Neural progenitor cell (in vitro differentiated cells): ENCODE measurements at regions not wholly inside any gene's neighbourhood (a gene's known extent, or its start where the extent isn't known, plus 50 kb on each side); places are given as distances from the start of the nearest gene placed in this dataset.

Experiments used
- DNase-seq: peaks from one replicate; pipeline ENCODE4 v3.0.0-alpha.2; 2016; ENCODE audit warnings: low spot score
- H2AFZ ChIP-seq: fragments of 200-600 bp; sonication (generic); replicated peaks from 2 replicates; pipeline ENCODE4 v1.6.1; 2016; ENCODE audit warnings: antibody characterized with exemption
- H3F3A ChIP-seq: fragments of 200-600 bp; sonication (generic); 2 replicates; pipeline ENCODE4 v1.6.1; 2016; ENCODE audit warnings: antibody characterized with exemption, low read depth
- H3K27ac ChIP-seq: fragments of 200-600 bp; sonication (generic); 2 replicates; pipeline ENCODE4 v1.5.1; 2016; ENCODE audit warnings: mild to moderate bottlenecking
- H3K27me3 ChIP-seq: fragments of 200-600 bp; sonication (generic); 2 replicates; pipeline ENCODE4 v1.6.1; 2016; ENCODE audit warnings: mild to moderate bottlenecking, moderate library complexity
- H3K36me3 ChIP-seq: fragments of 200-600 bp; sonication (generic); 2 replicates; pipeline ENCODE4 v1.5.1; 2016
- H3K4me1 ChIP-seq: fragments of 200-600 bp; sonication (generic); 2 replicates; pipeline ENCODE4 v1.6.1; 2016; ENCODE audit warnings: mixed run types
- H3K4me2 ChIP-seq: fragments of 200-600 bp; sonication (generic); 2 replicates; pipeline ENCODE4 v1.6.1; 2016
- H3K4me3 ChIP-seq: fragments of 200-600 bp; sonication (generic); 2 replicates; pipeline ENCODE4 v1.5.1; 2016
- H3K79me2 ChIP-seq: fragments of 200-600 bp; sonication (generic); 2 replicates; pipeline ENCODE4 v1.6.1; 2016; ENCODE audit warnings: low read depth
- H3K9ac ChIP-seq: fragments of 200-600 bp; sonication (generic); 2 replicates; pipeline ENCODE4 v1.6.1; 2016
- H3K9me3 ChIP-seq: fragments of 200-600 bp; sonication (generic); 2 replicates; pipeline ENCODE4 v1.5.1; 2016; ENCODE audit warnings: low read depth
- H4K20me1 ChIP-seq: fragments of 200-600 bp; sonication (generic); 2 replicates; pipeline ENCODE4 v1.6.1; 2016; ENCODE audit warnings: low read depth
- H3K27ac Mint-ChIP-seq: 3 replicates; pipeline ENCODE4 v1.8.0; 2021; ENCODE audit warnings: mixed read lengths
- H3K27me3 Mint-ChIP-seq: 2 replicates; pipeline ENCODE4 v1.8.0; 2022; ENCODE audit warnings: low read depth, mild to moderate bottlenecking, inconsistent platforms, moderate library complexity, mixed read lengths; ENCODE audit not compliant: insufficient read depth
- H3K36me3 Mint-ChIP-seq: 3 replicates; pipeline ENCODE4 v1.8.0; 2021; ENCODE audit warnings: mixed read lengths
- H3K4me1 Mint-ChIP-seq: 3 replicates; pipeline ENCODE4 v1.8.0; 2021; ENCODE audit warnings: mixed read lengths
- H3K4me3 Mint-ChIP-seq: 3 replicates; pipeline ENCODE4 v1.8.0; 2021; ENCODE audit warnings: mild to moderate bottlenecking, moderate library complexity, mixed read lengths
- H3K9me3 Mint-ChIP-seq: 3 replicates; pipeline ENCODE4 v1.8.0; 2020; ENCODE audit warnings: mixed read lengths
- EZH2 ChIP-seq: fragments of 200-600 bp; sonication (generic); IDR thresholded peaks from 2 replicates; pipeline ENCODE4 v1.6.1; 2017; ENCODE audit warnings: antibody characterized with exemption, mild to moderate bottlenecking, moderate library complexity
- EZH2phosphoT487 ChIP-seq: fragments of 200-600 bp; sonication (generic); IDR thresholded peaks from 2 replicates; pipeline ENCODE4 v1.6.1; 2017; ENCODE audit warnings: antibody characterized with exemption
- TF ChIP-seq, protein P1 (sequence below): fragments of 200-600 bp; sonication (generic); IDR thresholded peaks from 2 replicates; pipeline ENCODE4 v1.5.1; 2017; ENCODE audit warnings: antibody characterized with exemption, mild to moderate bottlenecking

- no peak overlapping the region for H3K4me3 ChIP-seq
- H3K36me3 ChIP-seq, result no peaks in the 10 kb centered on the region
- H3K27me3 Mint-ChIP-seq, result no peaks in the 10 kb centered on the region
- H4K20me1 ChIP-seq, result no peaks in the 10 kb centered on the region
- H3K79me2 ChIP-seq, result no peaks in the 10 kb centered on the region
- H3K9me3 Mint-ChIP-seq, result peaks cover 7% of the 10 kb centered on the region
- H3K27me3 ChIP-seq, result no peaks in the 10 kb centered on the region
- H3K27ac ChIP-seq, result no peak overlapping the region
- no peak overlapping the region for H3K9ac ChIP-seq
- H3K27ac Mint-ChIP-seq, result no peak overlapping the region
- DNase-seq, result no peak
- no peak overlapping the region for H3K4me3 Mint-ChIP-seq
- no peaks in the 10 kb centered on the region for H3K4me1 ChIP-seq
- H3K4me1 Mint-ChIP-seq, result no peaks in the 10 kb centered on the region
- H3K36me3 Mint-ChIP-seq, result peaks cover 2% of the 10 kb centered on the region
- no peaks in the 10 kb centered on the region for H3F3A ChIP-seq
- no peaks in the 10 kb centered on the region for H3K9me3 ChIP-seq
- no peak overlapping the region for H2AFZ ChIP-seq
- TF ChIP-seq EZH2, result no peak
- no peak for TF ChIP-seq EZH2phosphoT487
- TF ChIP-seq, protein P1, sequence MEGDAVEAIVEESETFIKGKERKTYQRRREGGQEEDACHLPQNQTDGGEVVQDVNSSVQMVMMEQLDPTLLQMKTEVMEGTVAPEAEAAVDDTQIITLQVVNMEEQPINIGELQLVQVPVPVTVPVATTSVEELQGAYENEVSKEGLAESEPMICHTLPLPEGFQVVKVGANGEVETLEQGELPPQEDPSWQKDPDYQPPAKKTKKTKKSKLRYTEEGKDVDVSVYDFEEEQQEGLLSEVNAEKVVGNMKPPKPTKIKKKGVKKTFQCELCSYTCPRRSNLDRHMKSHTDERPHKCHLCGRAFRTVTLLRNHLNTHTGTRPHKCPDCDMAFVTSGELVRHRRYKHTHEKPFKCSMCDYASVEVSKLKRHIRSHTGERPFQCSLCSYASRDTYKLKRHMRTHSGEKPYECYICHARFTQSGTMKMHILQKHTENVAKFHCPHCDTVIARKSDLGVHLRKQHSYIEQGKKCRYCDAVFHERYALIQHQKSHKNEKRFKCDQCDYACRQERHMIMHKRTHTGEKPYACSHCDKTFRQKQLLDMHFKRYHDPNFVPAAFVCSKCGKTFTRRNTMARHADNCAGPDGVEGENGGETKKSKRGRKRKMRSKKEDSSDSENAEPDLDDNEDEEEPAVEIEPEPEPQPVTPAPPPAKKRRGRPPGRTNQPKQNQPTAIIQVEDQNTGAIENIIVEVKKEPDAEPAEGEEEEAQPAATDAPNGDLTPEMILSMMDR, result no peak
- H3K4me2 ChIP-seq, result no peak overlapping the region
Observed at GRCh38 chr4:41318839-41319530, 62.3 kb downstream of the UCHL1 start.

DNA sequence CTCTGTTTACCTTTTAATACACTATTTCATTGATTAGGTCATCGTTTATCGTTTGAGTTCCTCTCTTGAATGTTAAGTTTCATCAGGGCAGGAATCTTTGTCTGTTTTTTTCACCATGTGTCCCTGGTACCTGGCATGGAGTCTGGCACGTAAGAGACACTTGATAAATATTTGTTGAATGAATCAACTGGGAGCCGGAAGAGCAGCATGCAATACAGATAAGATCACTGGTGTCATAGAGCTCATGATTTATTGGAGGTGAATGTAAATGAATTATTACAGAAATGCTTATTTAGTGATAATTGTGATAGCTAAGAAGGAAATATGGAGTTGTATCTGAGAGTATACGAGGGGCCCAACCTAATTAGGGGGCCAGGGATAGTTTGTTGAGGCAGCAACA lies 62.8 kb downstream of the UCHL1 start:
- no peaks in the 10 kb centered on the region for H3K4me1 ChIP-seq
- Mint-ChIP-seq H3K36me3 (peaks cover 2% of the 10 kb centered on the region), H3K4me3 (no peak overlapping the region), H3K27ac (no peak overlapping the region), H3K4me1 (peaks cover under 1% of the 10 kb centered on the region), H3K9me3 (peaks cover 7% of the 10 kb centered on the region), H3K27me3 (peaks cover under 1% of the 10 kb centered on the region)
- no peaks in the 10 kb centered on the region for H3F3A ChIP-seq
- H4K20me1 ChIP-seq, result no peaks in the 10 kb centered on the region
- H3K4me2 ChIP-seq, result no peak overlapping the region
- TF ChIP-seq EZH2 (no peak), EZH2phosphoT487 (no peak)
- TF ChIP-seq, protein P1, result no peak
- no peaks in the 10 kb centered on the region for H3K36me3 ChIP-seq
- H3K27me3 ChIP-seq, result no peaks in the 10 kb centered on the region
- H3K9me3 ChIP-seq, result no peaks in the 10 kb centered on the region
- H3K9ac ChIP-seq, result no peak overlapping the region
- H3K79me2 ChIP-seq, result no peaks in the 10 kb centered on the region
- H3K27ac ChIP-seq, result no peak overlapping the region
- no peak overlapping the region for H2AFZ ChIP-seq
- H3K4me3 ChIP-seq, result no peak overlapping the region
- no peak for DNase-seq

GRCh38 chr4:41320278-41320677 lies 63.5 kb downstream of the UCHL1 start:
- H3K4me1 Mint-ChIP-seq, result peaks cover 7% of the 10 kb centered on the region

More at GRCh38 chr4:41320278-41320677, 63.5 kb downstream of the UCHL1 start:
- Histone ChIP-seq H3K79me2 (no peaks in the 10 kb centered on the region), H3K4me2 (no peak overlapping the region), H2AFZ (no peak overlapping the region), H3F3A (no peaks in the 10 kb centered on the region), H3K9ac (no peak overlapping the region), H3K4me3 (no peak overlapping the region), H3K9me3 (no peaks in the 10 kb centered on the region), H3K36me3 (no peaks in the 10 kb centered on the region), H3K4me1 (no peaks in the 10 kb centered on the region), H3K27me3 (no peaks in the 10 kb centered on the region), H4K20me1 (no peaks in the 10 kb centered on the region), H3K27ac (no peak overlapping the region)
- H3K4me3 Mint-ChIP-seq, result no peak overlapping the region
- H3K27ac Mint-ChIP-seq, result no peak overlapping the region
- peaks cover 3% of the 10 kb centered on the region for H3K27me3 Mint-ChIP-seq
- DNase-seq, result no peak
- TF ChIP-seq, protein P1, result no peak
- no peak for TF ChIP-seq EZH2
- TF ChIP-seq EZH2phosphoT487, result no peak
- H3K9me3 Mint-ChIP-seq, result peaks cover 7% of the 10 kb centered on the region
- no peaks in the 10 kb centered on the region for H3K36me3 Mint-ChIP-seq
